H1 (cell line): ENCODE measurements at regions not wholly inside any gene's neighbourhood (a gene's known extent, or its start where the extent isn't known, plus 50 kb on each side); places are given as distances from the start of the nearest gene placed in this dataset.

Experiments
- CTCF ChIA-PET: fragments of 300-600 bp; sonication (Branson Sonifier 250); formaldehyde crosslinking; loops from one replicate; lab custom pipeline; 2021; ENCODE audit not compliant: partially characterized antibody; lab: Charles Lee
- POLR2A ChIA-PET: fragments of 300-600 bp; sonication (Branson Sonifier 250); formaldehyde crosslinking; loops from one replicate; lab custom pipeline; 2021; ENCODE audit warnings: inconsistent platforms; ENCODE audit not compliant: partially characterized antibody; lab: Charles Lee
- DNase-seq, 2 experiments: peaks; one replicate each; pipeline versions ENCODE4 v3.0.0 to v3.0.0-alpha.2; 2010 to 2022; ENCODE audit warnings: low spot score in 2 of 2, low read depth in 1 of 2, mixed read lengths in 1 of 2
- FAIRE-seq: peaks from 2 replicates; lab custom pipeline; 2011; peaks lifted over from hg19 to GRCh38; lab: Jason Lieb, UNC
- H2AFZ ChIP-seq: 2 replicates; pipeline ENCODE4 v1.8.1; 2012; ENCODE audit warnings: low read length, inconsistent platforms
- H2AK5ac ChIP-seq: 2 replicates; pipeline ENCODE4 v1.6.1; 2013; ENCODE audit warnings: low read depth, low read length
- H2BK120ac ChIP-seq: replicated peaks from 2 replicates; pipeline ENCODE3; 2013; ENCODE audit warnings: low read depth, low read length, inconsistent platforms
- H2BK12ac ChIP-seq: 2 replicates; pipeline ENCODE4 v1.6.1; 2013; ENCODE audit warnings: low read depth, low read length
- H2BK15ac ChIP-seq: 2 replicates; pipeline ENCODE4 v1.6.1; 2013; ENCODE audit warnings: low read length
- H2BK20ac ChIP-seq: 2 replicates; pipeline ENCODE4 v1.6.1; 2013; ENCODE audit warnings: low read length
- H2BK5ac ChIP-seq: 2 replicates; pipeline ENCODE4 v1.6.1; 2013; ENCODE audit warnings: low read depth, low read length
- H3K14ac ChIP-seq: 2 replicates; pipeline ENCODE4 v1.6.1; 2013; ENCODE audit warnings: inconsistent platforms; ENCODE audit not compliant: insufficient read length
- H3K18ac ChIP-seq: 2 replicates; pipeline ENCODE4 v1.6.1; 2013; ENCODE audit warnings: low read length; ENCODE audit errors: extremely low read depth
- H3K23ac ChIP-seq: 2 replicates; pipeline ENCODE4 v1.6.1; 2013; ENCODE audit warnings: inconsistent platforms; ENCODE audit not compliant: insufficient read length
- H3K23me2 ChIP-seq: 2 replicates; pipeline ENCODE4 v1.6.1; 2013; ENCODE audit warnings: low read depth, low read length
- H3K27ac ChIP-seq: 2 replicates; pipeline ENCODE4 v1.6.1; 2011; ENCODE audit warnings: low read depth, low read length, inconsistent platforms
- H3K27me3 ChIP-seq, 4 experiments: replicated peaks in 1 of 4; 1 replicate in 1 of 4; 2 replicates in 3 of 4; pipeline versions ENCODE4 v1.6.1 to v1.8.1; 2011 to 2013; ENCODE audit warnings: low read length in 3 of 4, mild to moderate bottlenecking in 3 of 4, inconsistent platforms in 2 of 4, mixed read lengths in 2 of 4, moderate library complexity in 1 of 4; ENCODE audit not compliant: control insufficient read depth in 3 of 4, insufficient read depth in 3 of 4; ENCODE audit errors: extremely low read depth in 1 of 4
- H3K36me3 ChIP-seq, 4 experiments: 2 replicates each; pipeline versions ENCODE4 v1.6.1 to v1.8.1; 2011 to 2013; ENCODE audit warnings: mild to moderate bottlenecking in 4 of 4, low read length in 3 of 4, moderate library complexity in 2 of 4, control low read depth in 1 of 4, inconsistent platforms in 1 of 4; ENCODE audit not compliant: insufficient read depth in 4 of 4, control insufficient read depth in 2 of 4
- H3K4ac ChIP-seq: replicated peaks from 2 replicates; pipeline ENCODE3; 2013; ENCODE audit warnings: low read length, low read depth, mixed read lengths, inconsistent platforms; ENCODE audit not compliant: insufficient read length
- H3K4me1 ChIP-seq, 4 experiments: replicated peaks in 1 of 4; 1 replicate in 1 of 4; 2 replicates in 3 of 4; pipeline versions ENCODE4 v1.6.1 to v1.8.1; 2011 to 2013; ENCODE audit warnings: low read length in 3 of 4, inconsistent platforms in 2 of 4, mixed read lengths in 1 of 4; ENCODE audit not compliant: insufficient read depth in 4 of 4, control insufficient read depth in 3 of 4
- H3K4me2 ChIP-seq, 2 experiments: 2 replicates each; pipeline versions ENCODE4 v1.6.1 to v1.8.1; 2011 to 2013; ENCODE audit warnings: low read depth in 2 of 2, low read length in 2 of 2, control low read depth in 1 of 2, inconsistent platforms in 1 of 2, mild to moderate bottlenecking in 1 of 2; ENCODE audit not compliant: insufficient read depth in 1 of 2
- H3K4me3 ChIP-seq, 4 experiments: fragments of 200-600, 300-600 bp in 1 of 4; sonication (generic), shearing (Covaris generic), sonication (Bioruptor Twin) in 1 of 4; 2 replicates each; pipeline versions ENCODE4 v1.5.1 to v1.8.1; 2011 to 2016; ENCODE audit warnings: low read length in 4 of 4, low read depth in 3 of 4, control low read depth in 2 of 4, inconsistent platforms in 2 of 4, mild to moderate bottlenecking in 2 of 4, mixed read lengths in 1 of 4, moderate library complexity in 1 of 4; ENCODE audit not compliant: insufficient read depth in 2 of 4; ENCODE audit errors: extremely low read depth in 1 of 4
- H3K56ac ChIP-seq: replicated peaks from 2 replicates; pipeline ENCODE3; 2013; ENCODE audit warnings: low read depth, mild to moderate bottlenecking, mixed read lengths, low read length, inconsistent platforms; ENCODE audit not compliant: insufficient read length
- H3K79me1 ChIP-seq: 2 replicates; pipeline ENCODE4 v1.6.1; 2013; ENCODE audit warnings: low read depth, low read length, control low read depth
- H3K79me2 ChIP-seq, 2 experiments: 2 replicates each; pipeline versions ENCODE4 v1.6.1 to v1.8.1; 2012 to 2013; ENCODE audit warnings: low read length in 2 of 2, mild to moderate bottlenecking in 2 of 2, inconsistent platforms in 1 of 2; ENCODE audit not compliant: insufficient read depth in 2 of 2, control insufficient read depth in 1 of 2
- H3K9ac ChIP-seq, 4 experiments: replicated peaks in 1 of 4; 1 replicate in 1 of 4; 2 replicates in 3 of 4; pipeline versions ENCODE4 v1.6.1 to v1.8.1; 2011 to 2013; ENCODE audit warnings: low read depth in 3 of 4, low read length in 3 of 4, control low read depth in 2 of 4, mild to moderate bottlenecking in 2 of 4, moderate library complexity in 2 of 4, inconsistent platforms in 1 of 4; ENCODE audit errors: extremely low read depth in 1 of 4
- H3K9me3 ChIP-seq, 2 experiments: 2 replicates each; pipeline versions ENCODE4 v1.6.1 to v1.8.1; 2012 to 2013; ENCODE audit warnings: mild to moderate bottlenecking in 2 of 2, moderate library complexity in 2 of 2, control low read depth in 1 of 2, inconsistent platforms in 1 of 2, low read depth in 1 of 2, low read length in 1 of 2, mixed read lengths in 1 of 2; ENCODE audit not compliant: insufficient read depth in 2 of 2
- H4K20me1 ChIP-seq, 2 experiments: replicated peaks in 1 of 2; 2 replicates each; pipeline versions ENCODE3 to v1.8.1; 2011 to 2013; ENCODE audit warnings: inconsistent platforms in 2 of 2, low read length in 2 of 2, mild to moderate bottlenecking in 1 of 2; ENCODE audit not compliant: insufficient read depth in 2 of 2, control insufficient read depth in 1 of 2
- H4K5ac ChIP-seq: 2 replicates; pipeline ENCODE4 v1.6.1; 2013; ENCODE audit warnings: low read length, low read depth, mixed read lengths, inconsistent platforms; ENCODE audit not compliant: insufficient read length
- H4K8ac ChIP-seq: 2 replicates; pipeline ENCODE4 v1.8.0; 2013; ENCODE audit warnings: mild to moderate bottlenecking, moderate library complexity, low read length, inconsistent platforms; ENCODE audit not compliant: insufficient read depth; ENCODE audit errors: extremely low read depth
- H4K91ac ChIP-seq: replicated peaks from 2 replicates; pipeline ENCODE3; 2013; ENCODE audit warnings: low read length, mixed read lengths, inconsistent platforms; ENCODE audit not compliant: insufficient read length
- CHD2 ChIP-seq: IDR thresholded peaks from 2 replicates; pipeline ENCODE4 v1.6.1; 2012; ENCODE audit warnings: low read length, improper control_type of control experiment
- JUND ChIP-seq: IDR thresholded peaks from 2 replicates; pipeline ENCODE4 v1.6.1; 2011; ENCODE audit warnings: mild to moderate bottlenecking, improper control_type of control experiment, low read length
- POU5F1 ChIP-seq: IDR thresholded peaks from 2 replicates; pipeline ENCODE4 v1.6.1; 2011; ENCODE audit warnings: low read depth, mild to moderate bottlenecking, low read length, moderate library complexity
- RXRA ChIP-seq: IDR thresholded peaks from 2 replicates; pipeline ENCODE4 v1.6.1; 2011; ENCODE audit warnings: low read depth, mild to moderate bottlenecking, low read length, moderate library complexity; ENCODE audit not compliant: insufficient read depth
- TBP ChIP-seq: IDR thresholded peaks from 2 replicates; pipeline ENCODE4 v1.6.1; 2011; ENCODE audit warnings: low read depth, low read length, improper control_type of control experiment
- TCF12 ChIP-seq: IDR thresholded peaks from 2 replicates; pipeline ENCODE4 v1.6.1; 2011; ENCODE audit warnings: low read depth, mild to moderate bottlenecking, low read length
- WGBS, 2 experiments: shearing (Covaris generic) in 1 of 2; methylation state at CpG; one replicate each; pipeline versions ENCODE4 v1.1.6 to v1.1.7; 2013 to 2015; ENCODE audit warnings: low lambda C conversion rate in 2 of 2, mixed read lengths in 2 of 2, inconsistent platforms in 1 of 2, low coverage in 1 of 2, missing lambda C conversion rate in 1 of 2; ENCODE audit not compliant: insufficient replicate concordance in 2 of 2, insufficient coverage in 1 of 2, insufficient read length in 1 of 2; ENCODE audit errors: extremely low coverage in 1 of 2, missing lambda C conversion rate in 1 of 2; 5-methylcytosine and 5-hydroxymethylcytosine counted together
- TF ChIP-seq, protein P1 (sequence below): IDR thresholded peaks from 2 replicates; pipeline ENCODE4 v1.6.1; 2011; ENCODE audit warnings: low read depth, mild to moderate bottlenecking, low read length; ENCODE audit not compliant: insufficient read depth
- TF ChIP-seq, protein P2 (sequence below): IDR thresholded peaks from 2 replicates; pipeline ENCODE4 v1.6.1; 2011; ENCODE audit warnings: low read length, improper control_type of control experiment

DNA sequence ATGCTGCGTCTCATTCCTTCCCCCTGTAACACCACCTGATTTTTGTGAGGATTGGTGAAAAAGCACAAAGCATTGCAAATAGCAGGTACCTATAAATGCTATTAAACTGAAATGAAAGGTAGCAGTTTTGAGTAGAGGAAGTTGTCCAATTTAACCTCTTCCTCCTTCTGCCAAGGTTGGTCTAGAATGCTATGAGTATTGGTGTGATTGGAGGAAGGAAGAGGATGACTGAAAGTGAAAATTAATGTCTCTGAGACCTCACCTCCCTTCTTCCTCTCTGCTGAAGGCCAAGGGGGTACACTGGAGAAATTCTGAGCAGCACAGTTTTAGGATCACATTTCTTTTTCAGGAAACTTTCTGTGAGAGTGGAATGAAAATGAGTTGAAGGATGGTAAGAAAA, 94.4 kb downstream of the DTWD1 start:
- Histone ChIP-seq H3K9me3 (no peaks in the 10 kb centered on the region), H2BK12ac (no peak overlapping the region), H3K4me1 (no peaks in the 10 kb centered on the region), H2BK15ac (no peak overlapping the region), H3K14ac (no peak overlapping the region), H3K79me1 (no peaks in the 10 kb centered on the region), H3K4me2 (no peak overlapping the region), H3K9ac (no peak overlapping the region), H3K23ac (no peak overlapping the region), H2BK5ac (no peak overlapping the region), H2BK20ac (no peak overlapping the region), H4K5ac (no peak overlapping the region), H4K20me1 (no peaks in the 10 kb centered on the region), H3K4me3 (no peak overlapping the region), H3K56ac (no peak overlapping the region), H3K79me2 (no peaks in the 10 kb centered on the region), H4K8ac (no peak overlapping the region), H2BK120ac (no peak overlapping the region), H3K36me3 (no peaks in the 10 kb centered on the region), H3K27me3 (no peaks in the 10 kb centered on the region), H2AFZ (no peak overlapping the region), H3K23me2 (no peaks in the 10 kb centered on the region), H4K91ac (no peak overlapping the region), H3K18ac (no peak overlapping the region), H2AK5ac (no peak overlapping the region), H3K27ac (no peak overlapping the region), H3K4ac (no peak overlapping the region)
- no peak for TF ChIP-seq JUND
- TF ChIP-seq RXRA: no peak
- TF ChIP-seq, protein P1, sequence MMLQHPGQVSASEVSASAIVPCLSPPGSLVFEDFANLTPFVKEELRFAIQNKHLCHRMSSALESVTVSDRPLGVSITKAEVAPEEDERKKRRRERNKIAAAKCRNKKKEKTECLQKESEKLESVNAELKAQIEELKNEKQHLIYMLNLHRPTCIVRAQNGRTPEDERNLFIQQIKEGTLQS: no peak
- TF ChIP-seq POU5F1: no peak
- TF ChIP-seq CHD2: no peak
- TF ChIP-seq, protein P2, sequence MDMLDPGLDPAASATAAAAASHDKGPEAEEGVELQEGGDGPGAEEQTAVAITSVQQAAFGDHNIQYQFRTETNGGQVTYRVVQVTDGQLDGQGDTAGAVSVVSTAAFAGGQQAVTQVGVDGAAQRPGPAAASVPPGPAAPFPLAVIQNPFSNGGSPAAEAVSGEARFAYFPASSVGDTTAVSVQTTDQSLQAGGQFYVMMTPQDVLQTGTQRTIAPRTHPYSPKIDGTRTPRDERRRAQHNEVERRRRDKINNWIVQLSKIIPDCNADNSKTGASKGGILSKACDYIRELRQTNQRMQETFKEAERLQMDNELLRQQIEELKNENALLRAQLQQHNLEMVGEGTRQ: no peak
- TF ChIP-seq TBP: no peak
- TF ChIP-seq TCF12: no peak
- POLR2A ChIA-PET: no interaction called here
- WGBS, 2 experiments: 89% methylated on average over 1 of the region's 1 CpG; no CpG with 5 or more reads in 1 of the 2 experiments
- no peak for FAIRE-seq
- CTCF ChIA-PET: no interaction called here
- no peak for DNase-seq
